ENCODE measurements at regions not wholly inside any gene's neighbourhood (a gene's known extent, or its start where the extent isn't known, plus 50 kb on each side); places are given as distances from the start of the nearest gene placed in this dataset.
"Not testable (repeated sequence)": the region's sequence is repeated elsewhere in the genome, so short reads cannot be mapped to it uniquely, and the experiment has no call there.

DNA sequence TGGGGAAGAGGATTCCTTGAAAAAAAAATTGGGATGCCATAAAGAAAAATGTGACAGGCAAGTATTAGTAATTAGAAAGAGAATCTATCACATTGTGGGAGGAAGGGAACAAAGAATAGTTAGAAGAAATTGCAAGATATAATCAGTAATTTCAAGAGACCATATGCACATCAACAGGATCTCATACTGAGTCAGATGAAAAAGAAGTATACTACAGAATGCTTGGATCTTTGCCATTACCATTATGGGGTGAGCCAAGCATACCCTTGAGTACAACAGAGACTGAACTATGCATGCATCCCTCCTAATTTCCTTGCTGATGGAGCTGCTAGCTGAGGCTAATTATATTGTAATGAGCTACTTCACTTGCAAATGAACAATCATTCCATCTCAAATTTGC is 287.6 kb downstream of the PAPSS1 start:
- no peak overlapping the region for H3K27ac ChIP-seq (ENCODE audit: low read length)
- H2AFZ ChIP-seq (ENCODE audit: low read length), result no peak overlapping the region
- no peaks in the 10 kb centered on the region for H3K4me1 ChIP-seq (ENCODE audit: low read length)
- H3K79me2 ChIP-seq (ENCODE audit: low read length), result no peaks in the 10 kb centered on the region
- no peak overlapping the region for H3K4me2 ChIP-seq (ENCODE audit: low read depth, low read length, poor library complexity, severe bottlenecking)
- no peaks in the 10 kb centered on the region for H3K9me3 ChIP-seq (ENCODE audit: low read length)
- H4K20me1 ChIP-seq (ENCODE audit: insufficient read depth, low read depth, low read length), result no peaks in the 10 kb centered on the region
- H3K9ac ChIP-seq (ENCODE audit: low read length), result no peak overlapping the region
- no peaks in the 10 kb centered on the region for H3K27me3 ChIP-seq (ENCODE audit: low read length)
- H3K36me3 ChIP-seq (ENCODE audit: insufficient read depth, low read length), result no peaks in the 10 kb centered on the region
- no peak overlapping the region for H3K4me3 ChIP-seq (ENCODE audit: low read length)
- no peaks in the 10 kb centered on the region for H3K9me2 ChIP-seq (replicated peaks; ENCODE audit: insufficient read depth, low read length)
- no peak for DNase-seq

DNA sequence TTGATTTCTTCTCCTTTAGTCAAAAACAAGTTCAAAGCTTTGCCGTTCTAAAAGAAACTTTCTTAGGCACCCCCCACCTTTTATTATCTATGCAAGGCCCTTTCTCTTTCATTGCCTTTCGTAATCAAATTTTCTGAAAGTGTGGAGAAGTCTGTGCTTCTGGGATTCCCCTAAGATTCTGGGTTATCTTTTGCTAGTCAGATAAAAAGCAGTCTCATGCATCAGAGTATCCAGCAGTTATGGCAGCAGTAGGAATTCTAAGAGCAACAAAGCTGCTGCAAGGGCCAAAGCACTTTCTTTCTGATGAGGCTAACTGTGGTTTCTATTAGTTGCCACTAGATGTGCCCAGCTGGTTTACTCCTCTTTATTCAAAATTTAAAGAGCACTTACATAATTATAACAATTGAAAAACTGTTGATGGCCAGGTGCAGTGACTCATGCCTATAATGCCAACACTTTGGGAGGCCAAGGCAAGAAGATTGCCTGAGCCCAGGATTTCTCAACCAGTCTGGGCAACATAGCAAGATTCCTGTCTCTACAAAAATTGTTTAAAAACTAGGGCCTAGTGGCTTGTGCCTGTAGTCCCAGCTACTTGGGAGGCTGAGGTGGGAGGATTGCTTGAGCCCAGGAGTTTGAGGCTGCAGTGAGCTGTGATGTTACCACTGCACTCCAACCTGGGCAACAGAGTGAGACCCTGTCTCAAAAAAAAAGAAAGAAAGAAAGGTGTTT is 296.2 kb downstream of the PAPSS1 start:
- H4K20me1 ChIP-seq (ENCODE audit: insufficient read depth, low read depth, low read length), result no peaks in the 10 kb centered on the region
- no peaks in the 10 kb centered on the region for H3K27me3 ChIP-seq (ENCODE audit: low read length)
- no peak overlapping the region for H3K4me2 ChIP-seq (ENCODE audit: low read depth, low read length, poor library complexity, severe bottlenecking)
- DNase-seq, result no peak
- no peak overlapping the region for H3K4me3 ChIP-seq (ENCODE audit: low read length)
- no peak overlapping the region for H3K27ac ChIP-seq (ENCODE audit: low read length)
- no peak overlapping the region for H3K9ac ChIP-seq (ENCODE audit: low read length)
- H3K36me3 ChIP-seq (ENCODE audit: insufficient read depth, low read length), result no peaks in the 10 kb centered on the region
- H3K9me3 ChIP-seq (ENCODE audit: low read length), result no peaks in the 10 kb centered on the region
- H2AFZ ChIP-seq (ENCODE audit: low read length), result no peak overlapping the region
- no peaks in the 10 kb centered on the region for H3K4me1 ChIP-seq (ENCODE audit: low read length)
- no peaks in the 10 kb centered on the region for H3K79me2 ChIP-seq (ENCODE audit: low read length)
- H3K9me2 ChIP-seq (replicated peaks; ENCODE audit: insufficient read depth, low read length), result no peaks in the 10 kb centered on the region

DNA sequence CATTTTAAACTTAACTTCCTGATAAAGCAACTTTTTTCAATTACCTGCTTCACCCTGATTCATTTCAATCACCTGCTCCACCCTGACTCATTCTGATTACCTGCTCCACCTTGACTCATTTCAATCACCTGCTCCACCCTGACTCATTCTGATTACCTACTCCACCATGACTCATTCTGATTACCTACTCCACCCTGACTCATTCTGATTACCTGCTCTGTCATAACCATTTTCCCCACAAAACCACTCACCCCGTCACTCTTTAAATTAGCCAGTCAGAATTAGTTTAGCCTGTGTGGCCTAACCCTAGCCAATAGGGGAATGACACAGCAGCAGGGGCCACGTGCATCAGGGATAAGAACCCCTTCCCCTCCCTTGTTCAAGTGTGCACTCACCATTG is 300.5 kb downstream of the PAPSS1 start:
- H3K9me3 ChIP-seq (ENCODE audit: low read length); H3K4me3 ChIP-seq (ENCODE audit: low read length); H3K36me3 ChIP-seq (ENCODE audit: insufficient read depth, low read length); H2AFZ ChIP-seq (ENCODE audit: low read length); H3K27me3 ChIP-seq (ENCODE audit: low read length); H3K27ac ChIP-seq (ENCODE audit: low read length); H4K20me1 ChIP-seq (ENCODE audit: insufficient read depth, low read depth, low read length); DNase-seq; H3K9me2 ChIP-seq (replicated peaks; ENCODE audit: insufficient read depth, low read length); H3K4me2 ChIP-seq (ENCODE audit: low read depth, low read length, poor library complexity, severe bottlenecking); H3K9ac ChIP-seq (ENCODE audit: low read length); H3K4me1 ChIP-seq (ENCODE audit: low read length); H3K79me2 ChIP-seq (ENCODE audit: low read length): not testable (repeated sequence)

DNA sequence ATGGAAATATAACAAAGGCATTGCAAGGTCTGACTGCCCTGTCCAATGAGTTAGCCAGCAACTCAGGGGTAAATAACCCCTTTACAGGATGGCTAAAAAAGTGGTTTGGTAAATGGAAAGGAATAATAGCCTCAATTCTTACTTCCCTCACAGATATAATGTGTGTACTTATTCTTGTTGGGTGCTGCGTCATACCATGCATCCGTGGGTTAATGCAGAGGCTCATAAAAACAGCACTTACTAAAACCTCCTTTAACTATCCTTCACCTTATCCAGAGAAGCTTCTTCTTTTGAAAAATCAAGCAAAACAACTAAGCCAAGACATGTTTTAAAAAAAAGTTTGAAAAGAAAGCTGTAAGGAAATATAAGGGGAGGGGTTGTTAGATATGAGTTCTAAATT is 301.0 kb downstream of the PAPSS1 start:
- no peaks in the 10 kb centered on the region for H3K79me2 ChIP-seq (ENCODE audit: low read length)
- no peaks in the 10 kb centered on the region for H3K4me1 ChIP-seq (ENCODE audit: low read length)
- no peaks in the 10 kb centered on the region for H4K20me1 ChIP-seq (ENCODE audit: insufficient read depth, low read depth, low read length)
- no peaks in the 10 kb centered on the region for H3K9me2 ChIP-seq (replicated peaks; ENCODE audit: insufficient read depth, low read length)
- no peaks in the 10 kb centered on the region for H3K9me3 ChIP-seq (ENCODE audit: low read length)
- no peak for DNase-seq
- no peak overlapping the region for H2AFZ ChIP-seq (ENCODE audit: low read length)
- H3K36me3 ChIP-seq (ENCODE audit: insufficient read depth, low read length), result no peaks in the 10 kb centered on the region
- H3K9ac ChIP-seq (ENCODE audit: low read length), result no peak overlapping the region
- H3K27me3 ChIP-seq (ENCODE audit: low read length), result no peaks in the 10 kb centered on the region
- no peak overlapping the region for H3K4me2 ChIP-seq (ENCODE audit: low read depth, low read length, poor library complexity, severe bottlenecking)
- H3K4me3 ChIP-seq (ENCODE audit: low read length), result no peak overlapping the region
- H3K27ac ChIP-seq (ENCODE audit: low read length), result no peak overlapping the region

DNA sequence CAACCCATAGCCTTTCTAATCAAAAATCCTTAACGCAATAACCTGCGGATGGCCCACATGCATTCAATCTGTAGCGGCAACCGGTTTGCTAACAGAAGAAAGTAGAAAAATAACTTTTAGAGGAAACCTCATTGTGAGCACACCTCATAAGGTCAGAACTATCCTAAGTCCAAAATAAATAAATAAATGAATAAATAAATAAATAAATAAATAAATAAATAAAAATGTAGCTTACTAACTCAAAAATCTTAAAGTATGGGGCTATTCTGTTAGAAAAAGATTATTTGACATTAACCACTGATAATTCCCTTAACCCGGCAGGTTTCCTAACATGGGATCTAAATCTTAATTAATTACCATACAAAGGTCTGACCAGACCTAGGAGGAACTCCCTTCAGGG is 304.5 kb downstream of the PAPSS1 start:
- H3K4me3 ChIP-seq (ENCODE audit: low read length); H3K9ac ChIP-seq (ENCODE audit: low read length); H3K27me3 ChIP-seq (ENCODE audit: low read length); H4K20me1 ChIP-seq (ENCODE audit: insufficient read depth, low read depth, low read length); H3K79me2 ChIP-seq (ENCODE audit: low read length); H3K27ac ChIP-seq (ENCODE audit: low read length); H3K9me3 ChIP-seq (ENCODE audit: low read length); H2AFZ ChIP-seq (ENCODE audit: low read length); H3K36me3 ChIP-seq (ENCODE audit: insufficient read depth, low read length); H3K4me2 ChIP-seq (ENCODE audit: low read depth, low read length, poor library complexity, severe bottlenecking); H3K9me2 ChIP-seq (replicated peaks; ENCODE audit: insufficient read depth, low read length); DNase-seq; H3K4me1 ChIP-seq (ENCODE audit: low read length): not testable (repeated sequence)

DNA sequence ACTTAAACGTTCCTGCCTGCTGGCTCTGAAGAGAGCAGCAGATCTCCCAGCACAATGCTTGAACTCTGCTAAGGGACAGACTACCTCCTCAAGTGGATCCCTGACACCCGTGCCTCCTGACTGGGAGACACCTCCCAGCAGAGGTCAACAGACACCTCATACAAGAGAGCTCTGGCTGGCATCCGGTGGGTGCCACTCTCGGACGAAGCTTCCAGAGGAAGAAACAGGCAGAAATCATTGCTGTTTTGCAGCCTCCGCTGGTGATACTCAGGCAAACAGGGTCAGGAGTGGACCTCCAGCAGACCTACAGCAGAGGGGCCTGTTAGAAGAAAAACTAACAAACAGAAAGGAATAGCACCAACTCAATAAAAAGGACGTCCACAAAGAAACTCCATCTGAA is 310.2 kb downstream of the PAPSS1 start:
- H3K4me1 ChIP-seq (ENCODE audit: low read length); H3K9me3 ChIP-seq (ENCODE audit: low read length); H3K79me2 ChIP-seq (ENCODE audit: low read length); H3K9me2 ChIP-seq (replicated peaks; ENCODE audit: insufficient read depth, low read length); H3K36me3 ChIP-seq (ENCODE audit: insufficient read depth, low read length); H3K27me3 ChIP-seq (ENCODE audit: low read length); H3K9ac ChIP-seq (ENCODE audit: low read length); H3K27ac ChIP-seq (ENCODE audit: low read length); H3K4me3 ChIP-seq (ENCODE audit: low read length); H2AFZ ChIP-seq (ENCODE audit: low read length); DNase-seq; H3K4me2 ChIP-seq (ENCODE audit: low read depth, low read length, poor library complexity, severe bottlenecking); H4K20me1 ChIP-seq (ENCODE audit: insufficient read depth, low read depth, low read length): not testable (repeated sequence)

DNA sequence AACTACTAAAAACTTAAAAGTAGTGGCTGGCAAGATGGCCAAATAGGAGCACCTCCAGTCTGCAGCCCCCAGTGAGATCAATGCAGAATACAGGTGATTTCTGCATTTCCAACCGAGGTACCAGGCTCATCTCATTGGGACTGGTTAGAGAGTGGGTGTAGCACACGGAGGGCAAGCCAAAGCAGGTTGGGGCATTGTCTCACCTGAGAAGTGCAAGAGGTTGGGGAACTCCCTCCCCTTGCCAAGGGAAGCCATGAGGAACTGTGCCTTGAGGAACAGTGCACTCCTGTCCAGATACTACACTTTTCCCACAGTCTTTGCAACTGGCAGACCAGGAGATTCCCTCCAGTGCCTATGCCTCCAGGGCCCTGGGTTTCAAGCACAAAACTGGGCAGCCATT is 311.1 kb downstream of the PAPSS1 start:
- no peak for DNase-seq

DNA sequence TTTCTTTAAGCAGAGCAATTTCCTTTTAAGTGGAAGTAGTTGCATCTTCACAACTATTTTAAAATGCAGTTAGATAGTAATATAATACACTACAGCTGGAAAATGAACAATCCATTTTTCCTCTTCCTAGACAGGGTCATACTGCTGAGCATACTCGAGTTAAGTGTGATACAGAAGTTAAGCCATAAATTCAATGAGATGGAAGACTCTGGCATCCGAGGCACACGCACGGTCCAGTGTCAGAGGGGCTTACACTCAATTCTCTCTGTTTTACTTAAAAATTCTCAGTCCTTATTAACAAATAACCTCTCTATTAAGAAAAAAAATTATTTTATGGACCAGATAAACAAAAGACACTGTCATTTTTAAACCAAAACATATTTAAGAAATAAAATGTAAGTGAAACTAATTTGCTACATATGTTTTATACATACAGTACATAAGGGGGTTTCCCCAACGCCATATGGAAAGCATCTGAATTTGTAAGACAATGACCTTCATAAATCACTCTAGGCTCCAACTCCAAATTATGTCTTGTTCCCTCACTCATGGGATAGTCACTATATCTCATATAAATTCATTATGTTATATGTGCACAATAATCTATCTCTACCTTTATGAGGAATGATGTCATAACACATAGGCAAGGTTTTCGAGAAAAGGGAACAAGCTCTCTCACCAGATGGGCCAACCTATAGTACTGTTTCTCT is 315.3 kb downstream of the PAPSS1 start:
- no peak overlapping the region for H3K4me2 ChIP-seq (ENCODE audit: low read depth, low read length, poor library complexity, severe bottlenecking)
- no peaks in the 10 kb centered on the region for H3K79me2 ChIP-seq (ENCODE audit: low read length)
- no peak for DNase-seq
- H3K9me3 ChIP-seq (ENCODE audit: low read length), result no peaks in the 10 kb centered on the region
- no peaks in the 10 kb centered on the region for H3K27me3 ChIP-seq (ENCODE audit: low read length)
- no peak overlapping the region for H3K9ac ChIP-seq (ENCODE audit: low read length)
- no peaks in the 10 kb centered on the region for H3K36me3 ChIP-seq (ENCODE audit: insufficient read depth, low read length)
- no peaks in the 10 kb centered on the region for H3K4me1 ChIP-seq (ENCODE audit: low read length)
- H2AFZ ChIP-seq (ENCODE audit: low read length), result no peak overlapping the region
- no peak overlapping the region for H3K4me3 ChIP-seq (ENCODE audit: low read length)
- H3K9me2 ChIP-seq (replicated peaks; ENCODE audit: insufficient read depth, low read length), result no peaks in the 10 kb centered on the region
- no peak overlapping the region for H3K27ac ChIP-seq (ENCODE audit: low read length)
- no peaks in the 10 kb centered on the region for H4K20me1 ChIP-seq (ENCODE audit: insufficient read depth, low read depth, low read length)

More for the DNA sequence above, 311.1 kb downstream of the PAPSS1 start:
- no peaks in the 10 kb centered on the region for H3K36me3 ChIP-seq (ENCODE audit: insufficient read depth, low read length)
- H2AFZ ChIP-seq (ENCODE audit: low read length), result no peak overlapping the region
- H3K27me3 ChIP-seq (ENCODE audit: low read length), result no peaks in the 10 kb centered on the region
- H4K20me1 ChIP-seq (ENCODE audit: insufficient read depth, low read depth, low read length), result no peaks in the 10 kb centered on the region
- H3K9me2 ChIP-seq (replicated peaks; ENCODE audit: insufficient read depth, low read length), result no peaks in the 10 kb centered on the region
- H3K9me3 ChIP-seq (ENCODE audit: low read length), result no peaks in the 10 kb centered on the region
- no peak overlapping the region for H3K4me2 ChIP-seq (ENCODE audit: low read depth, low read length, poor library complexity, severe bottlenecking)
- no peak overlapping the region for H3K9ac ChIP-seq (ENCODE audit: low read length)
- no peak overlapping the region for H3K4me3 ChIP-seq (ENCODE audit: low read length)
- no peak overlapping the region for H3K27ac ChIP-seq (ENCODE audit: low read length)
- H3K4me1 ChIP-seq (ENCODE audit: low read length), result no peaks in the 10 kb centered on the region
- no peaks in the 10 kb centered on the region for H3K79me2 ChIP-seq (ENCODE audit: low read length)
